Thyroid gland (tissue), 4 donors: ENCODE measurements at regions not wholly inside any gene's neighbourhood (a gene's known extent, or its start where the extent isn't known, plus 50 kb on each side); places are given as distances from the start of the nearest gene placed in this dataset.

Experiments
- POLR2A ChIP-seq, 2 donors: fragments of 450-650 bp; IDR thresholded peaks; one replicate each; pipeline ENCODE4 v1.6.1; 2017; ENCODE audit warnings: antibody characterized with exemption in 2 of 2, mild to moderate bottlenecking in 2 of 2, moderate library complexity in 1 of 2
- TF ChIP-seq, protein P1 (sequence below), 6 experiments: fragments of 200-600 bp in 3 of 6; fragments of 450-650 bp in 3 of 6; sonication (generic) in 3 of 6; IDR thresholded peaks; one replicate each; pipeline ENCODE4 v1.5.1; 2016 to 2019; ENCODE audit warnings: antibody characterized with exemption in 6 of 6, mild to moderate bottlenecking in 2 of 6, inconsistent platforms in 1 of 6, moderate library complexity in 1 of 6

DNA sequence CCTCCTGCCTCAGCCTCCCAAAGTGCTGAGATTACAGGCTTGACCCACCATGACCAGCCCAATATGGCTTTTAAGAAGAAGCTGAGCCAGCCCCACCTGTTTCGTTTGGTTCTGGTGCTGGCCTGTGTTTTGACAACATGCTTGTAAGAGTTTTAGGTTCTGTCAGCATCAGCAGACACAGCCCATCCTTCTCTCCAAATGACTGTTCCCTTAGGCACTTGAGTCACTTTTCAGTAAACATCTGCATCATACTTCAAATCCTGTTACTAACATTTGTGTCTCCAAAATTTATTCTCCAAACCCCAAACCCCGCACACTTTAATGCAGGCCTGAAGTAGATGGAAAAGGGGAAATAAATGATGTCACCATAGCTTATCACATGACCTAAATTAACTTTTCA lies 1118.5 kb downstream of the TSN start:
- no peak for TF ChIP-seq POLR2A (IDR thresholded peaks at IDR 0.05)
- TF ChIP-seq, protein P1, sequence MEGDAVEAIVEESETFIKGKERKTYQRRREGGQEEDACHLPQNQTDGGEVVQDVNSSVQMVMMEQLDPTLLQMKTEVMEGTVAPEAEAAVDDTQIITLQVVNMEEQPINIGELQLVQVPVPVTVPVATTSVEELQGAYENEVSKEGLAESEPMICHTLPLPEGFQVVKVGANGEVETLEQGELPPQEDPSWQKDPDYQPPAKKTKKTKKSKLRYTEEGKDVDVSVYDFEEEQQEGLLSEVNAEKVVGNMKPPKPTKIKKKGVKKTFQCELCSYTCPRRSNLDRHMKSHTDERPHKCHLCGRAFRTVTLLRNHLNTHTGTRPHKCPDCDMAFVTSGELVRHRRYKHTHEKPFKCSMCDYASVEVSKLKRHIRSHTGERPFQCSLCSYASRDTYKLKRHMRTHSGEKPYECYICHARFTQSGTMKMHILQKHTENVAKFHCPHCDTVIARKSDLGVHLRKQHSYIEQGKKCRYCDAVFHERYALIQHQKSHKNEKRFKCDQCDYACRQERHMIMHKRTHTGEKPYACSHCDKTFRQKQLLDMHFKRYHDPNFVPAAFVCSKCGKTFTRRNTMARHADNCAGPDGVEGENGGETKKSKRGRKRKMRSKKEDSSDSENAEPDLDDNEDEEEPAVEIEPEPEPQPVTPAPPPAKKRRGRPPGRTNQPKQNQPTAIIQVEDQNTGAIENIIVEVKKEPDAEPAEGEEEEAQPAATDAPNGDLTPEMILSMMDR (IDR thresholded peaks at IDR 0.05): no peak
